HCT116 (cell line): ENCODE measurements at regions not wholly inside any gene's neighbourhood (a gene's known extent, or its start where the extent isn't known, plus 50 kb on each side); places are given as distances from the start of the nearest gene placed in this dataset.

Source experiments
- ATAC-seq: fragments of 200-7000 bp; cut with Tn5 transposase; 2 replicates; pipeline ENCODE4 v1.9.1; 2020; ENCODE audit warnings: mild to moderate bottlenecking, moderate library complexity
- BruUV-seq: library from RNA; stranded (reverse); fragments of 400-500 nt; replicated peaks from 2 replicates; lab custom pipeline; 2021; lab: Mats Ljungman, UMichigan
- CTCF ChIA-PET: fragments of 300-600 bp; sonication (Branson Sonifier 250); formaldehyde crosslinking; loops from one replicate; lab custom pipeline; 2021; ENCODE audit warnings: antibody characterized with exemption; lab: Charles Lee
- POLR2A ChIA-PET: fragments of 300-600, 350-600 bp; sonication (Branson Sonifier 250); formaldehyde crosslinking; loops from one replicate; lab custom pipeline; 2021; ENCODE audit warnings: antibody characterized with exemption; lab: Charles Lee
- RAD21 ChIA-PET, 2 experiments: fragments of 300-600 bp; sonication (Branson Sonifier 250); formaldehyde crosslinking; loops; one replicate each; lab custom pipeline; 2023; ENCODE audit warnings: low total read pairs in 2 of 2; ENCODE audit not compliant: uncharacterized antibody in 2 of 2, unreplicated experiment in 2 of 2, low non-redundant PET in 1 of 2; lab: Charles Lee
- DNase-seq: peaks from one replicate; pipeline ENCODE4 v3.0.0-alpha.2; 2010; ENCODE audit warnings: low read depth, low spot score
- H2AFZ ChIP-seq: fragments of 200-600 bp; shearing (Covaris generic), sonication (generic); 2 replicates; pipeline ENCODE4 v1.6.1; 2017; ENCODE audit warnings: low read depth, mixed run types, mixed read lengths, antibody characterized with exemption, low read length; ENCODE audit not compliant: poor library complexity, severe bottlenecking
- H3K27ac ChIP-seq: 2 replicates; pipeline ENCODE4 v1.5.1; 2012; ENCODE audit warnings: low read depth, low read length
- H3K27me3 ChIP-seq: fragments of 200-600 bp; sonication (generic); 2 replicates; pipeline ENCODE4 v1.6.1; 2016; ENCODE audit warnings: mixed run types, low read length, mixed read lengths; ENCODE audit not compliant: insufficient read depth
- H3K36me3 ChIP-seq, 2 experiments: fragments of 200-500 bp in 1 of 2; fragments of 200-600 bp in 1 of 2; sonication (Bioruptor generic) in 1 of 2; sonication (generic) in 1 of 2; 2 replicates each; pipeline versions ENCODE4 v1.5.1 to v1.6.1; 2014 to 2016; ENCODE audit warnings: low read length in 2 of 2, inconsistent platforms in 1 of 2, mixed read lengths in 1 of 2, mixed run types in 1 of 2; ENCODE audit not compliant: insufficient read depth in 2 of 2, control insufficient read depth in 1 of 2
- H3K4me1 ChIP-seq, 2 experiments: fragments of 200-600 bp in 1 of 2; sonication (generic) in 1 of 2; 2 replicates each; pipeline versions ENCODE4 v1.5.1 to v1.6.1; 2012 to 2017; ENCODE audit warnings: low read length in 2 of 2, inconsistent platforms in 1 of 2, mild to moderate bottlenecking in 1 of 2, mixed read lengths in 1 of 2, mixed run types in 1 of 2, moderate library complexity in 1 of 2; ENCODE audit not compliant: insufficient read depth in 2 of 2, control insufficient read depth in 1 of 2
- H3K4me2 ChIP-seq: fragments of 200-600 bp; sonication (generic); 2 replicates; pipeline ENCODE4 v1.6.1; 2017; ENCODE audit warnings: mixed run types, low read length, mixed read lengths
- H3K4me3 ChIP-seq, 2 experiments: fragments of 200-600 bp in 1 of 2; sonication (generic) in 1 of 2; replicated peaks in 1 of 2; 2 replicates each; pipeline ENCODE4 v1.5.1; 2011 to 2016; ENCODE audit warnings: low read length in 2 of 2, control low read depth in 1 of 2, low read depth in 1 of 2, mild to moderate bottlenecking in 1 of 2, mixed read lengths in 1 of 2, mixed run types in 1 of 2
- H3K79me2 ChIP-seq: fragments of 200-600 bp; sonication (generic); 2 replicates; pipeline ENCODE4 v1.6.1; 2017; ENCODE audit warnings: mild to moderate bottlenecking, mixed run types, low read length, moderate library complexity, mixed read lengths; ENCODE audit not compliant: insufficient read depth
- H3K9ac ChIP-seq: fragments of 200-600 bp; sonication (generic); 2 replicates; pipeline ENCODE4 v1.6.1; 2016; ENCODE audit warnings: low read length, mixed read lengths
- H3K9me2 ChIP-seq: fragments of 200-600 bp; sonication (generic), shearing (Covaris generic); 2 replicates; pipeline ENCODE4 v1.6.1; 2017; ENCODE audit warnings: mixed run types, mild to moderate bottlenecking, moderate library complexity; ENCODE audit not compliant: insufficient read depth
- H3K9me3 ChIP-seq, 2 experiments: fragments of 200-500 bp in 1 of 2; fragments of 200-600 bp in 1 of 2; sonication (Bioruptor generic) in 1 of 2; sonication (generic) in 1 of 2; 2 replicates each; pipeline ENCODE4 v1.6.1; 2014 to 2017; ENCODE audit warnings: low read length in 2 of 2, mixed read lengths in 2 of 2, inconsistent platforms in 1 of 2, low read depth in 1 of 2, mild to moderate bottlenecking in 1 of 2, mixed run types in 1 of 2, moderate library complexity in 1 of 2; ENCODE audit not compliant: control insufficient read depth in 1 of 2, insufficient read depth in 1 of 2
- H4K20me1 ChIP-seq: fragments of 200-600 bp; sonication (generic), shearing (Covaris generic); 2 replicates; pipeline ENCODE4 v1.6.1; 2017; ENCODE audit warnings: mixed run types, mild to moderate bottlenecking, moderate library complexity; ENCODE audit not compliant: insufficient read depth
- CBX3 ChIP-seq: IDR thresholded peaks from 2 replicates; pipeline ENCODE4 v1.6.1; 2012; ENCODE audit warnings: low read depth
- EGR1 ChIP-seq: IDR thresholded peaks from 2 replicates; pipeline ENCODE4 v1.6.1; 2012; ENCODE audit warnings: low read depth
- ELF1 ChIP-seq: IDR thresholded peaks from 2 replicates; pipeline ENCODE4 v1.6.1; 2012; ENCODE audit warnings: low read depth, borderline replicate concordance
- JUND ChIP-seq: IDR thresholded peaks from 2 replicates; pipeline ENCODE4 v1.6.1; 2012
- SP1 ChIP-seq: IDR thresholded peaks from 2 replicates; pipeline ENCODE4 v1.6.1; 2012; ENCODE audit warnings: low read depth
- SRF ChIP-seq: IDR thresholded peaks from 2 replicates; pipeline ENCODE4 v1.6.1; 2012; ENCODE audit warnings: low read depth
- ZFX ChIP-seq: fragments of 450-650 bp; IDR thresholded peaks from 2 replicates; pipeline ENCODE4 v1.6.1; 2017
- intact Hi-C: fragments of 100-400 bp; cut with micrococcal nuclease; formaldehyde crosslinking; loops from 2 replicates; pipeline ENCODE4 v1.10.0; 2022
- TF ChIP-seq, protein P1 (sequence below): IDR thresholded peaks from 2 replicates; pipeline ENCODE4 v1.6.1; 2011; ENCODE audit warnings: mild to moderate bottlenecking, low read length, moderate library complexity; ENCODE audit not compliant: insufficient replicate concordance; ENCODE audit errors: extremely low read depth
- TF ChIP-seq, protein P2 (sequence below): IDR thresholded peaks from 2 replicates; pipeline ENCODE4 v1.6.1; 2012

GRCh38 chr2:239802185-239802649 is 222.9 kb downstream of the NDUFA10 start:
- H3K79me2 ChIP-seq, result no peaks in the 10 kb centered on the region
- no peaks in the 10 kb centered on the region for H3K9me2 ChIP-seq
- POLR2A ChIA-PET, result no interaction called here
- no TSS peak for BruUV-seq
- intact Hi-C loops, result no loop called here
- no peak overlapping the region for H3K9ac ChIP-seq
- RAD21 ChIA-PET, result no interaction called here
- no peaks in the 10 kb centered on the region; the same call in 1 of the 2 replicates for H3K27me3 ChIP-seq
- no peak overlapping the region for H3K27ac ChIP-seq
- H3K4me2 ChIP-seq, result no peak overlapping the region
- TF ChIP-seq SP1, result no peak
- TF ChIP-seq ELF1, result no peak
- TF ChIP-seq CBX3, result no peak
- no peak for TF ChIP-seq ZFX
- no peak for TF ChIP-seq EGR1
- TF ChIP-seq, protein P1, sequence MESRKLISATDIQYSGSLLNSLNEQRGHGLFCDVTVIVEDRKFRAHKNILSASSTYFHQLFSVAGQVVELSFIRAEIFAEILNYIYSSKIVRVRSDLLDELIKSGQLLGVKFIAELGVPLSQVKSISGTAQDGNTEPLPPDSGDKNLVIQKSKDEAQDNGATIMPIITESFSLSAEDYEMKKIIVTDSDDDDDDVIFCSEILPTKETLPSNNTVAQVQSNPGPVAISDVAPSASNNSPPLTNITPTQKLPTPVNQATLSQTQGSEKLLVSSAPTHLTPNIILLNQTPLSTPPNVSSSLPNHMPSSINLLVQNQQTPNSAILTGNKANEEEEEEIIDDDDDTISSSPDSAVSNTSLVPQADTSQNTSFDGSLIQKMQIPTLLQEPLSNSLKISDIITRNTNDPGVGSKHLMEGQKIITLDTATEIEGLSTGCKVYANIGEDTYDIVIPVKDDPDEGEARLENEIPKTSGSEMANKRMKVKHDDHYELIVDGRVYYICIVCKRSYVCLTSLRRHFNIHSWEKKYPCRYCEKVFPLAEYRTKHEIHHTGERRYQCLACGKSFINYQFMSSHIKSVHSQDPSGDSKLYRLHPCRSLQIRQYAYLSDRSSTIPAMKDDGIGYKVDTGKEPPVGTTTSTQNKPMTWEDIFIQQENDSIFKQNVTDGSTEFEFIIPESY, result no peak
- TF ChIP-seq, protein P2, sequence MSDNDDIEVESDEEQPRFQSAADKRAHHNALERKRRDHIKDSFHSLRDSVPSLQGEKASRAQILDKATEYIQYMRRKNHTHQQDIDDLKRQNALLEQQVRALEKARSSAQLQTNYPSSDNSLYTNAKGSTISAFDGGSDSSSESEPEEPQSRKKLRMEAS, result no peak
- no peak for TF ChIP-seq SRF
- TF ChIP-seq JUND, result no peak
- no peaks in the 10 kb centered on the region for H3K4me1 ChIP-seq
- H3K9me3 ChIP-seq, result no peaks in the 10 kb centered on the region
- H3K4me3 ChIP-seq, result no peak overlapping the region
- no peak overlapping the region for H2AFZ ChIP-seq
- ATAC-seq (no peak), DNase-seq (no peak)
- H3K36me3 ChIP-seq, result no peaks in the 10 kb centered on the region
- no peaks in the 10 kb centered on the region for H4K20me1 ChIP-seq
- CTCF ChIA-PET, result no interaction called here
